Fibroblast of lung (primary cell): ENCODE measurements at regions not wholly inside any gene's neighbourhood (a gene's known extent, or its start where the extent isn't known, plus 50 kb on each side); places are given as distances from the start of the nearest gene placed in this dataset.

ENCODE experiments used
- DNase-seq, 2 donors: peaks; one replicate each; pipeline versions ENCODE4 v3.0.0 to v3.0.0-alpha.2; 2010; ENCODE audit warnings: low read depth in 2 of 2
- H2AFZ ChIP-seq: 2 replicates; pipeline ENCODE4 v1.5.1; 2012; ENCODE audit warnings: low read length, control low read depth, inconsistent platforms
- H3K27ac ChIP-seq: 2 replicates; pipeline ENCODE4 v1.5.1; 2011; ENCODE audit warnings: low read length, control low read depth; ENCODE audit not compliant: insufficient read depth
- H3K27me3 ChIP-seq: 2 replicates; pipeline ENCODE4 v1.5.1; 2011; ENCODE audit warnings: mild to moderate bottlenecking, low read length; ENCODE audit not compliant: control insufficient read depth, insufficient read depth
- H3K36me3 ChIP-seq: 2 replicates; pipeline ENCODE4 v1.5.1; 2011; ENCODE audit warnings: low read length; ENCODE audit not compliant: control insufficient read depth, insufficient read depth
- H3K4me1 ChIP-seq: 2 replicates; pipeline ENCODE4 v1.5.1; 2011; ENCODE audit warnings: low read length; ENCODE audit not compliant: control insufficient read depth, insufficient read depth; ENCODE audit errors: extremely low read depth
- H3K4me2 ChIP-seq: 2 replicates; pipeline ENCODE4 v1.5.1; 2011; ENCODE audit warnings: low read length, control low read depth; ENCODE audit not compliant: insufficient read depth; ENCODE audit errors: extremely low read depth
- H3K4me3 ChIP-seq, 4 experiments: fragments of 200-600 bp in 1 of 4; sonication (generic) in 1 of 4; replicated peaks in 1 of 4; 2 replicates each; pipeline ENCODE4 v1.5.1; 2011 to 2016; ENCODE audit warnings: low read length in 4 of 4, low read depth in 3 of 4, mild to moderate bottlenecking in 3 of 4, control low read depth in 2 of 4, inconsistent platforms in 1 of 4, mixed read lengths in 1 of 4; ENCODE audit not compliant: insufficient read depth in 1 of 4; ENCODE audit errors: control extremely low read depth in 1 of 4
- H3K79me2 ChIP-seq: 2 replicates; pipeline ENCODE4 v1.5.1; 2012; ENCODE audit warnings: mild to moderate bottlenecking, low read length, inconsistent platforms; ENCODE audit not compliant: control insufficient read depth, insufficient read depth
- H3K9ac ChIP-seq: 2 replicates; pipeline ENCODE4 v1.5.1; 2011; ENCODE audit warnings: mild to moderate bottlenecking, low read length, control low read depth; ENCODE audit not compliant: insufficient read depth
- H3K9me3 ChIP-seq: 2 replicates; pipeline ENCODE4 v1.5.1; 2012; ENCODE audit warnings: low read depth, low read length; ENCODE audit not compliant: control insufficient read depth, insufficient read depth
- H4K20me1 ChIP-seq: 2 replicates; pipeline ENCODE4 v1.5.1; 2011; ENCODE audit warnings: low read length; ENCODE audit not compliant: control insufficient read depth, insufficient read depth; ENCODE audit errors: extremely low read depth
- CTCF ChIP-seq, 2 donors: IDR thresholded peaks in 1 of 2; conservative IDR thresholded peaks in 1 of 2; 1 replicate in 1 of 2; 2 replicates in 1 of 2; pipeline ENCODE4 v1.5.1; 2011 to 2012; ENCODE audit warnings: low read length in 2 of 2, control low read depth in 1 of 2, inconsistent platforms in 1 of 2, low read depth in 1 of 2, mild to moderate bottlenecking in 1 of 2
- EZH2 ChIP-seq: IDR thresholded peaks from 2 replicates; pipeline ENCODE4 v1.5.1; 2012; ENCODE audit warnings: low read length, control low read depth, mild to moderate bottlenecking; ENCODE audit errors: missing control alignments

GRCh38 chr20:47867831-47868230, 82.5 kb upstream of the SULF2 start:
- no peak for DNase-seq
- no peaks in the 10 kb centered on the region for H3K79me2 ChIP-seq
- H2AFZ ChIP-seq, result no peak overlapping the region
- no peak overlapping the region for H3K4me3 ChIP-seq
- H3K9me3 ChIP-seq, result no peaks in the 10 kb centered on the region
- no peaks in the 10 kb centered on the region for H4K20me1 ChIP-seq
- H3K9ac ChIP-seq, result no peak overlapping the region
- H3K27me3 ChIP-seq, result no peaks in the 10 kb centered on the region
- no peaks in the 10 kb centered on the region for H3K36me3 ChIP-seq
- no peak overlapping the region for H3K27ac ChIP-seq
- no peak overlapping the region for H3K4me2 ChIP-seq
- H3K4me1 ChIP-seq, result no peaks in the 10 kb centered on the region
- TF ChIP-seq CTCF (conservative IDR thresholded peaks at IDR 0.05 in 1 of 2, IDR thresholded peaks at IDR 0.05 in 1 of 2; ENCODE audit: low read depth in 1 of 2, low read length in 2 of 2) (no peak), EZH2 (no peak)

GRCh38 chr20:47866480-47866879, 81.2 kb upstream of the SULF2 start:
- Histone ChIP-seq H3K27ac (no peak overlapping the region), H4K20me1 (no peaks in the 10 kb centered on the region), H3K79me2 (no peaks in the 10 kb centered on the region), H3K4me3 (no peak overlapping the region), H3K27me3 (no peaks in the 10 kb centered on the region), H3K4me1 (no peaks in the 10 kb centered on the region), H3K9ac (no peak overlapping the region), H3K36me3 (no peaks in the 10 kb centered on the region), H2AFZ (no peak overlapping the region), H3K4me2 (no peak overlapping the region), H3K9me3 (no peaks in the 10 kb centered on the region)
- no peak for DNase-seq
- TF ChIP-seq CTCF (conservative IDR thresholded peaks at IDR 0.05 in 1 of 2, IDR thresholded peaks at IDR 0.05 in 1 of 2; ENCODE audit: low read depth in 1 of 2, low read length in 2 of 2) (no peak), EZH2 (no peak)

- TF ChIP-seq CTCF (conservative IDR thresholded peaks at IDR 0.05 in 1 of 2, IDR thresholded peaks at IDR 0.05 in 1 of 2; ENCODE audit: low read depth in 1 of 2, low read length in 2 of 2) (no peak), EZH2 (no peak)
- no peak overlapping the region for H3K4me3 ChIP-seq
- no peak overlapping the region for H3K27ac ChIP-seq
- no peaks in the 10 kb centered on the region for H3K27me3 ChIP-seq
- H3K9me3 ChIP-seq, result no peaks in the 10 kb centered on the region
- no peaks in the 10 kb centered on the region for H3K79me2 ChIP-seq
- no peaks in the 10 kb centered on the region for H3K36me3 ChIP-seq
- H4K20me1 ChIP-seq, result no peaks in the 10 kb centered on the region
- no peak overlapping the region for H2AFZ ChIP-seq
- no peaks in the 10 kb centered on the region for H3K4me1 ChIP-seq
- H3K9ac ChIP-seq, result no peak overlapping the region
- H3K4me2 ChIP-seq, result no peak overlapping the region
- no peak for DNase-seq
These were observed 80.6 kb upstream of the SULF2 start for GRCh38 chr20:47865912-47866311.
